ENCODE measurements at regions not wholly inside any gene's neighbourhood (a gene's known extent, or its start where the extent isn't known, plus 50 kb on each side); places are given as distances from the start of the nearest gene placed in this dataset.
"Not testable (repeated sequence)": the region's sequence is repeated elsewhere in the genome, so short reads cannot be mapped to it uniquely, and the experiment has no call there.

DNA sequence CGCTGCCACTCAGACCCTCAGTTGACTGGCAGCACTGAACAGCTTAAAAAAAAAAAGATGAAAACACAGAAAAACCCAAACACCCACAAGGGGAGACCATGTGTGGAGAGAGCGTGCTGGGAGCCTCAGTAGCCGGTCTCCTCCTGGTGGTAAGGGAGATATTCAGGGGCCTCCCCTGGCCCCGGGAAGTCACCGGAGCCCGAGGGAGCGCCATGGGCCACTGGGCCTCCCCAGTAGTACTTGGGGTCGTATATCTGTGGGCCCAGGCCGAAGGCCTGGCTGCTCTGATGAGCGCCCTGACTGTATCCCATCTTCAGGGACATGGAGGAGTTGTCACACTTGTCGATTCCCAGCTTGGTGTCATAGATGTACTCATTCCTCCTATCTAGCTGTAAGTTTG lies 145.7 kb upstream of the TEKT4 start:
- Histone ChIP-seq H3K4ac (replicated peaks; ENCODE audit: insufficient read length, low read depth, low read length) (no peak overlapping the region), H2BK5ac (ENCODE audit: low read depth, low read length) (no peak overlapping the region), H2BK15ac (ENCODE audit: low read length) (no peak overlapping the region), H2BK12ac (ENCODE audit: low read depth, low read length) (no peak overlapping the region), H2AFZ (ENCODE audit: low read length) (no peak overlapping the region), H3K4me1 (replicated peaks in 1 of 4; ENCODE audit: control insufficient read depth in 3 of 4, insufficient read depth in 4 of 4, low read length in 3 of 4) (no peaks in the 10 kb centered on the region), H3K23ac (ENCODE audit: insufficient read length) (no peak overlapping the region), H3K9me3 (ENCODE audit: insufficient read depth in 2 of 2, low read depth in 1 of 2, low read length in 1 of 2) (peaks cover 5 to 28% of the 10 kb centered on the region in 2 experiments; a peak in 3 of 4 replicates), H4K91ac (replicated peaks; ENCODE audit: insufficient read length, low read length) (no peak overlapping the region), H3K36me3 (ENCODE audit: control insufficient read depth in 2 of 4, insufficient read depth in 4 of 4, low read length in 3 of 4) (no peaks in the 10 kb centered on the region), H3K18ac (ENCODE audit: extremely low read depth, low read length) (no peak overlapping the region), H3K27me3 (replicated peaks in 1 of 4; ENCODE audit: control insufficient read depth in 3 of 4, extremely low read depth in 1 of 4, insufficient read depth in 3 of 4, low read length in 3 of 4) (no peaks in the 10 kb centered on the region), H3K56ac (replicated peaks; ENCODE audit: insufficient read length, low read depth, low read length) (no peak overlapping the region), H4K8ac (ENCODE audit: extremely low read depth, insufficient read depth, low read length) (no peak overlapping the region), H2BK20ac (ENCODE audit: low read length) (no peak overlapping the region), H3K9ac (replicated peaks in 1 of 4; ENCODE audit: extremely low read depth in 1 of 4, low read depth in 3 of 4, low read length in 3 of 4) (no peak overlapping the region), H3K23me2 (ENCODE audit: low read depth, low read length) (no peaks in the 10 kb centered on the region; the same call in 1 of the 2 replicates), H2BK120ac (replicated peaks; ENCODE audit: low read depth, low read length) (no peak overlapping the region), H3K27ac (ENCODE audit: low read depth, low read length) (no peak overlapping the region), H3K79me1 (ENCODE audit: low read depth, low read length) (no peaks in the 10 kb centered on the region), H3K14ac (ENCODE audit: insufficient read length) (no peak overlapping the region), H2AK5ac (ENCODE audit: low read depth, low read length) (no peak overlapping the region), H3K4me2 (ENCODE audit: insufficient read depth in 1 of 2, low read depth in 2 of 2, low read length in 2 of 2) (no peak overlapping the region), H3K79me2 (ENCODE audit: control insufficient read depth in 1 of 2, insufficient read depth in 2 of 2, low read length in 2 of 2) (no peaks in the 10 kb centered on the region), H4K20me1 (replicated peaks in 1 of 2; ENCODE audit: control insufficient read depth in 1 of 2, insufficient read depth in 2 of 2, low read length in 2 of 2) (no peaks in the 10 kb centered on the region), H3K4me3 (ENCODE audit: extremely low read depth in 1 of 4, insufficient read depth in 2 of 4, low read depth in 3 of 4, low read length in 4 of 4) (no peak overlapping the region), H4K5ac (ENCODE audit: insufficient read length, low read depth, low read length) (no peak overlapping the region)
- POLR2A ChIA-PET (ENCODE audit: partially characterized antibody), result no interaction called here
- TF ChIP-seq CHD2 (IDR thresholded peaks at IDR 0.05; ENCODE audit: low read length) (no peak), POLR2A (IDR thresholded peaks at IDR 0.05; ENCODE audit: control extremely low read depth in 1 of 2, low read depth in 2 of 2, low read length in 2 of 2) (no peak), SIX5 (IDR thresholded peaks at IDR 0.05; ENCODE audit: low read depth, low read length) (no peak)
- 84% methylated on average over 10 of the region's 11 CpGs; no CpG with 5 or more reads in 1 of the 2 experiments for WGBS, 2 experiments (ENCODE audit: extremely low coverage in 1 of 2, insufficient coverage in 1 of 2, insufficient read length in 1 of 2, insufficient replicate concordance in 2 of 2, low coverage in 1 of 2, low lambda C conversion rate in 2 of 2, missing lambda C conversion rate in 1 of 2)
- CTCF ChIA-PET (ENCODE audit: partially characterized antibody), result no interaction called here
- DNase-seq (ENCODE audit: low read depth in 1 of 2, low spot score in 2 of 2) (no peak), FAIRE-seq (no peak)

DNA sequence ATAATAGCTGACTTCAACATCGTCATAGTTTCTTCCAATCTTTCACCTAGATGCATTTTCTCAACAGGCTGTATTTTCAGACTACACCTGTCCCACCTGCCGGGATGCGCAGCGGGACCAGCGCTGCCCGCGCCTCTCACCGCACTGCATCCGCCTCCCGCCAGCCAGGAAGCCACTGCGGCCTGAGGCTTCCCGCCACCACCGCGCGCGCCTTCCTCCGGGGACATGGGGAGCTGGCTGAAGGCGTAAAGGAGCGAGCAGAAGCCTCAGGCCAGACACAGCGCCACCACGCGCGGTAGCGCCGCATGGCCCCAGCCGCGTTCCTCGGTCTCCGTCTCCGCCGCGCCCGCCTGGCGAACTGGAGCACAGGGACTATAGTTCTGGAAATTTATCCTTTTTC lies 135.7 kb upstream of the TEKT4 start:
- peaks cover 0 to 27% of the 10 kb centered on the region in 2 experiments; a peak in 2 of 4 replicates for H3K9me3 ChIP-seq (ENCODE audit: insufficient read depth in 2 of 2, low read depth in 1 of 2, low read length in 1 of 2)
- H2BK120ac ChIP-seq (replicated peaks; ENCODE audit: low read depth, low read length); H2BK15ac ChIP-seq (ENCODE audit: low read length); H2BK5ac ChIP-seq (ENCODE audit: low read depth, low read length); H4K5ac ChIP-seq (ENCODE audit: insufficient read length, low read depth, low read length); H4K91ac ChIP-seq (replicated peaks; ENCODE audit: insufficient read length, low read length); H3K79me1 ChIP-seq (ENCODE audit: low read depth, low read length); H2BK12ac ChIP-seq (ENCODE audit: low read depth, low read length); H3K79me2 ChIP-seq (ENCODE audit: control insufficient read depth in 1 of 2, insufficient read depth in 2 of 2, low read length in 2 of 2); H3K14ac ChIP-seq (ENCODE audit: insufficient read length); H2AK5ac ChIP-seq (ENCODE audit: low read depth, low read length); H4K8ac ChIP-seq (ENCODE audit: extremely low read depth, insufficient read depth, low read length); H2AFZ ChIP-seq (ENCODE audit: low read length); H3K18ac ChIP-seq (ENCODE audit: extremely low read depth, low read length); H3K23me2 ChIP-seq (ENCODE audit: low read depth, low read length); H3K4me2 ChIP-seq (ENCODE audit: insufficient read depth in 1 of 2, low read depth in 2 of 2, low read length in 2 of 2); H3K36me3 ChIP-seq (ENCODE audit: control insufficient read depth in 2 of 4, insufficient read depth in 4 of 4, low read length in 3 of 4); H3K9ac ChIP-seq (replicated peaks in 1 of 4; ENCODE audit: extremely low read depth in 1 of 4, low read depth in 3 of 4, low read length in 3 of 4); DNase-seq (ENCODE audit: low read depth in 1 of 2, low spot score in 2 of 2); H3K27me3 ChIP-seq (replicated peaks in 1 of 4; ENCODE audit: control insufficient read depth in 3 of 4, extremely low read depth in 1 of 4, insufficient read depth in 3 of 4, low read length in 3 of 4); H3K4me1 ChIP-seq (replicated peaks in 1 of 4; ENCODE audit: control insufficient read depth in 3 of 4, insufficient read depth in 4 of 4, low read length in 3 of 4); POLR2A ChIA-PET (ENCODE audit: partially characterized antibody); H3K56ac ChIP-seq (replicated peaks; ENCODE audit: insufficient read length, low read depth, low read length); H3K27ac ChIP-seq (ENCODE audit: low read depth, low read length); H3K4me3 ChIP-seq (ENCODE audit: extremely low read depth in 1 of 4, insufficient read depth in 2 of 4, low read depth in 3 of 4, low read length in 4 of 4); FAIRE-seq; H3K23ac ChIP-seq (ENCODE audit: insufficient read length); H3K4ac ChIP-seq (replicated peaks; ENCODE audit: insufficient read length, low read depth, low read length); H4K20me1 ChIP-seq (replicated peaks in 1 of 2; ENCODE audit: control insufficient read depth in 1 of 2, insufficient read depth in 2 of 2, low read length in 2 of 2); H2BK20ac ChIP-seq (ENCODE audit: low read length); CTCF ChIA-PET (ENCODE audit: partially characterized antibody): not testable (repeated sequence)
- WGBS, 2 experiments (ENCODE audit: extremely low coverage in 1 of 2, insufficient coverage in 1 of 2, insufficient read length in 1 of 2, insufficient replicate concordance in 2 of 2, low coverage in 1 of 2, low lambda C conversion rate in 2 of 2, missing lambda C conversion rate in 1 of 2), result 94% methylated on average over 17 of the region's 34 CpGs; no CpG with 5 or more reads in 1 of the 2 experiments
